Small intestine (tissue), 7 donors: ENCODE measurements at regions not wholly inside any gene's neighbourhood (a gene's known extent, or its start where the extent isn't known, plus 50 kb on each side); places are given as distances from the start of the nearest gene placed in this dataset.
"Not testable (repeated sequence)": the region's sequence is repeated elsewhere in the genome, so short reads cannot be mapped to it uniquely, and the experiment has no call there.

Source experiments
- DNase-seq, 2 donors: peaks; one replicate each; pipeline versions ENCODE4 v3.0.0 to v3.0.0-alpha.2; 2013
- FAIRE-seq: peaks from 2 replicates; lab custom pipeline; 2012; peaks lifted over from hg19 to GRCh38; lab: Jason Lieb, UNC
- H3K27ac ChIP-seq, 3 donors: one replicate each; pipeline ENCODE4 v1.5.1; 2013; ENCODE audit warnings: low read length in 2 of 3, mild to moderate bottlenecking in 2 of 3, control low read depth in 1 of 3, inconsistent platforms in 1 of 3, low read depth in 1 of 3, moderate library complexity in 1 of 3
- H3K27me3 ChIP-seq, 3 donors: one replicate each; pipeline ENCODE4 v1.6.1; 2013; ENCODE audit warnings: low read length in 3 of 3, inconsistent platforms in 1 of 3; ENCODE audit not compliant: control insufficient read depth in 3 of 3, insufficient read depth in 3 of 3
- H3K36me3 ChIP-seq, 3 donors: one replicate each; pipeline ENCODE4 v1.6.1; 2013; ENCODE audit warnings: low read length in 3 of 3, inconsistent platforms in 1 of 3, low read depth in 1 of 3, mild to moderate bottlenecking in 1 of 3, moderate library complexity in 1 of 3; ENCODE audit not compliant: control insufficient read depth in 3 of 3, insufficient read depth in 2 of 3
- H3K4me1 ChIP-seq, 3 donors: one replicate each; pipeline ENCODE4 v1.6.1; 2013; ENCODE audit warnings: low read length in 2 of 3, inconsistent platforms in 1 of 3, low read depth in 1 of 3, mild to moderate bottlenecking in 1 of 3, moderate library complexity in 1 of 3; ENCODE audit not compliant: control insufficient read depth in 3 of 3, insufficient read depth in 2 of 3
- H3K4me3 ChIP-seq, 3 donors: one replicate each; pipeline ENCODE4 v1.5.1; 2013; ENCODE audit warnings: low read length in 3 of 3, control low read depth in 1 of 3, inconsistent platforms in 1 of 3, low read depth in 1 of 3, mild to moderate bottlenecking in 1 of 3, moderate library complexity in 1 of 3
- H3K9me3 ChIP-seq, 2 donors: one replicate each; pipeline ENCODE4 v1.6.1; 2013; ENCODE audit warnings: low read depth in 1 of 2, low read length in 1 of 2; ENCODE audit not compliant: control insufficient read depth in 2 of 2, insufficient read depth in 1 of 2
- WGBS, 3 donors: extraction: QIAGEN DNeasy Blood & Tissue Kit; methylation state at CpG; one replicate each; pipeline ENCODE4 v1.1.7; 2013; 5-methylcytosine and 5-hydroxymethylcytosine counted together
- donor health status: healthy with polysubstance abuse.
- donor health status: control.
- donor health status: control.
- donor health status: Bipolar disorder and iron deficiency.
- donor health status: healthy.

GRCh38 chr4:85180533-85180932, 214.0 kb upstream of the WDFY3 start:
- no peak overlapping the region for H3K27ac ChIP-seq
- no peak overlapping the region for H3K4me3 ChIP-seq
- H3K9me3 ChIP-seq, result no peaks in the 10 kb centered on the region
- WGBS, 3 donors, result 60 to 68% (median 63%) methylated on average over 3 of the region's 3 CpGs
- FAIRE-seq (no peak), DNase-seq (no peak)
- H3K36me3 ChIP-seq, result no peaks in the 10 kb centered on the region
- H3K27me3 ChIP-seq, result no peaks in the 10 kb centered on the region
- no peaks in the 10 kb centered on the region for H3K4me1 ChIP-seq

GRCh38 chr4:85187106-85187505, 220.6 kb upstream of the WDFY3 start:
- DNase-seq, result no peak

GRCh38 chr4:85196015-85196414, 229.5 kb upstream of the WDFY3 start:
- not testable (repeated sequence) for H3K4me3 ChIP-seq, H3K36me3 ChIP-seq, DNase-seq, H3K4me1 ChIP-seq, FAIRE-seq, H3K27me3 ChIP-seq, H3K27ac ChIP-seq
- peaks cover 0 to 13% of the 10 kb centered on the region in 2 donors for H3K9me3 ChIP-seq
- 67 to 74% (median 72%) methylated on average over 7 of the region's 7 CpGs for WGBS, 3 donors

More at GRCh38 chr4:85187106-85187505, 220.6 kb upstream of the WDFY3 start:
- Histone ChIP-seq H3K27me3 (no peaks in the 10 kb centered on the region), H3K9me3 (no peaks in the 10 kb centered on the region), H3K4me1 (no peaks in the 10 kb centered on the region), H3K4me3 (no peak overlapping the region), H3K27ac (no peak overlapping the region), H3K36me3 (no peaks in the 10 kb centered on the region)
- 44 to 76% (median 70%) methylated on average over 1 of the region's 1 CpG for WGBS, 3 donors
- FAIRE-seq, result no peak

- WGBS, 3 donors, result 17 to 38% (median 19%) methylated on average over 1 of the region's 1 CpG
- DNase-seq (no peak), FAIRE-seq (no peak)
- Histone ChIP-seq H3K4me3 (no peak overlapping the region), H3K9me3 (peaks cover 0 to 13% of the 10 kb centered on the region in 2 donors), H3K36me3 (no peaks in the 10 kb centered on the region), H3K27ac (no peak overlapping the region), H3K4me1 (no peaks in the 10 kb centered on the region), H3K27me3 (no peaks in the 10 kb centered on the region)
These were observed 233.6 kb upstream of the WDFY3 start for GRCh38 chr4:85200106-85200505.

- Histone ChIP-seq H3K36me3 (no peaks in the 10 kb centered on the region), H3K27me3 (no peaks in the 10 kb centered on the region), H3K27ac (no peak overlapping the region), H3K4me1 (no peaks in the 10 kb centered on the region), H3K4me3 (no peak overlapping the region), H3K9me3 (no peaks in the 10 kb centered on the region)
- DNase-seq, result no peak
- 68 to 76% (median 70%) methylated on average over 1 of the region's 1 CpG for WGBS, 3 donors
- no peak for FAIRE-seq
These were observed 242.7 kb upstream of the WDFY3 start for GRCh38 chr4:85209161-85209560.

GRCh38 chr4:85210353-85210752, 243.9 kb upstream of the WDFY3 start:
- no peaks in the 10 kb centered on the region for H3K27me3 ChIP-seq
- H3K4me1 ChIP-seq, result no peaks in the 10 kb centered on the region
- H3K4me3 ChIP-seq, result no peak overlapping the region
- 48 to 57% (median 53%) methylated on average over 3 of the region's 3 CpGs for WGBS, 3 donors
- H3K9me3 ChIP-seq, result no peaks in the 10 kb centered on the region
- H3K36me3 ChIP-seq, result no peaks in the 10 kb centered on the region
- no peak for DNase-seq
- no peak for FAIRE-seq
- H3K27ac ChIP-seq, result no peak overlapping the region

GRCh38 chr4:85216571-85216970, 250.1 kb upstream of the WDFY3 start:
- DNase-seq, FAIRE-seq, H3K4me1 ChIP-seq, H3K4me3 ChIP-seq, H3K36me3 ChIP-seq, H3K27ac ChIP-seq, H3K27me3 ChIP-seq: not testable (repeated sequence)
- WGBS, 3 donors, result 67 to 90% (median 78%) methylated on average over 7 of the region's 7 CpGs
- peaks cover 0 to 20% of the 10 kb centered on the region in 2 donors for H3K9me3 ChIP-seq

GRCh38 chr4:85218756-85219155, 252.3 kb upstream of the WDFY3 start:
- no peaks in the 10 kb centered on the region for H3K4me1 ChIP-seq
- peaks cover 0 to 22% of the 10 kb centered on the region in 2 donors for H3K9me3 ChIP-seq
- H3K4me3 ChIP-seq, result no peak overlapping the region
- H3K36me3 ChIP-seq, result no peaks in the 10 kb centered on the region
- FAIRE-seq (no peak), DNase-seq (no peak)
- no peak overlapping the region for H3K27ac ChIP-seq
- 94 to 97% (median 95%) methylated on average over 1 of the region's 1 CpG for whole genome bisulfite sequencing, 3 donors
- H3K27me3 ChIP-seq, result no peaks in the 10 kb centered on the region

GRCh38 chr4:85221606-85222005, 253.3 kb upstream of the ARHGAP24 start:
- Histone ChIP-seq H3K27ac (no peak overlapping the region), H3K4me1 (no peaks in the 10 kb centered on the region)
- no peak for FAIRE-seq

More at GRCh38 chr4:85221606-85222005, 253.3 kb upstream of the ARHGAP24 start:
- Histone ChIP-seq H3K36me3 (no peaks in the 10 kb centered on the region), H3K4me3 (no peak overlapping the region), H3K27me3 (no peaks in the 10 kb centered on the region), H3K9me3 (peaks cover 0 to 19% of the 10 kb centered on the region in 2 donors)
- DNase-seq, result no peak
- WGBS, 3 donors, result 46 to 70% (median 53%) methylated on average over 2 of the region's 2 CpGs
